ENCODE measurements at regions not wholly inside any gene's neighbourhood (a gene's known extent, or its start where the extent isn't known, plus 50 kb on each side); places are given as distances from the start of the nearest gene placed in this dataset.
A peak's percentile ranks its signal among the peaks of the same experiment; 100 is the strongest.
"Not testable (repeated sequence)": the region's sequence is repeated elsewhere in the genome, so short reads cannot be mapped to it uniquely, and the experiment has no call there.

DNA sequence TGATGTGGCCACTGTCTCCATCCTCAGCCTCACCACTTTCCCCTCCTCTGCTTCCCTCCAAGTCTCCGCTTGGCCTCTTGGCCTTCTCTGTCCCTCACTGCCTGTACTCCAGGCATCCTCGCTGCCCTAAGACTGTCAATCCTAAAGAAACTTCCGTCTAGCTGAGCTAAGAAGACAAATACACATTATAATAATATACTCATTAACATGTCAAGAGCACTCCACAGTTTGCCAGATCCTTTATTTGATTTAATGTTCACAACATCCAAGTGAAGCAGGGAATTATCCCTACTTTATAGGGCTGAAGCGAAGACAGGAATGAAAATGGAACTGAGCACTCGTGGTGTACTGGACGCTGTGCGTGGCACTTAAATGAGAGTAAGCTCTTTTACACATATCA, 72.4 kb upstream of the SLC22A23 start:
- Histone ChIP-seq H3K4ac (ENCODE audit: low read length) (no peak overlapping the region), H2BK120ac (ENCODE audit: low read depth, low read length) (no peak overlapping the region), H3K79me1 (ENCODE audit: low read depth, low read length) (no peaks in the 10 kb centered on the region), H4K8ac (ENCODE audit: low read depth, low read length) (no peak overlapping the region), H3K9me3 (replicated peaks in 1 of 2; ENCODE audit: control insufficient read depth in 2 of 2, insufficient read depth in 1 of 2, low read depth in 1 of 2, low read length in 2 of 2) (peaks cover 0 to 3% of the 10 kb centered on the region in 2 donors), H3K4me2 (ENCODE audit: insufficient read depth, low read length, poor library complexity, severe bottlenecking) (no peak overlapping the region), H3K18ac (ENCODE audit: low read length) (no peak overlapping the region), H3K36me3 (replicated peaks in 1 of 2; ENCODE audit: control insufficient read depth in 2 of 2, insufficient read depth in 2 of 2, low read length in 2 of 2) (no peaks in the 10 kb centered on the region), H2AK5ac (ENCODE audit: low read depth, low read length) (no peak overlapping the region), H3K4me1 (ENCODE audit: control insufficient read depth in 2 of 2, insufficient read depth in 1 of 2, low read depth in 1 of 2, low read length in 2 of 2) (peaks cover 2 to 15% of the 10 kb centered on the region in 2 donors), H2BK15ac (ENCODE audit: low read length) (no peak overlapping the region), H3K4me3 (ENCODE audit: low read length in 2 of 2) (no peak overlapping the region), H3K14ac (ENCODE audit: low read length) (no peak overlapping the region), H2BK5ac (ENCODE audit: low read length) (no peak overlapping the region), H3K23ac (ENCODE audit: low read depth, low read length, poor library complexity) (no peak overlapping the region), H3K27ac (replicated peaks; ENCODE audit: low read length) (no peak overlapping the region), H4K91ac (ENCODE audit: low read depth, low read length, poor library complexity) (no peak overlapping the region), H2AFZ (ENCODE audit: low read length) (no peak overlapping the region), H3K9ac (ENCODE audit: low read depth, low read length, poor library complexity) (no peak overlapping the region), H3K27me3 (ENCODE audit: control insufficient read depth in 3 of 3, insufficient read depth in 3 of 3, low read depth in 1 of 3, low read length in 3 of 3) (peaks cover 0 to 28% (median 0%) of the 10 kb centered on the region in 3 experiments), H2BK12ac (ENCODE audit: low read length) (no peak overlapping the region)
- no peak for DNase-seq (ENCODE audit: low spot score)
- WGBS, 2 donors (ENCODE audit: extremely low coverage in 2 of 2, insufficient read length in 2 of 2, insufficient replicate concordance in 1 of 2) = no CpG with 5 or more reads among the region's 7 CpGs

DNA sequence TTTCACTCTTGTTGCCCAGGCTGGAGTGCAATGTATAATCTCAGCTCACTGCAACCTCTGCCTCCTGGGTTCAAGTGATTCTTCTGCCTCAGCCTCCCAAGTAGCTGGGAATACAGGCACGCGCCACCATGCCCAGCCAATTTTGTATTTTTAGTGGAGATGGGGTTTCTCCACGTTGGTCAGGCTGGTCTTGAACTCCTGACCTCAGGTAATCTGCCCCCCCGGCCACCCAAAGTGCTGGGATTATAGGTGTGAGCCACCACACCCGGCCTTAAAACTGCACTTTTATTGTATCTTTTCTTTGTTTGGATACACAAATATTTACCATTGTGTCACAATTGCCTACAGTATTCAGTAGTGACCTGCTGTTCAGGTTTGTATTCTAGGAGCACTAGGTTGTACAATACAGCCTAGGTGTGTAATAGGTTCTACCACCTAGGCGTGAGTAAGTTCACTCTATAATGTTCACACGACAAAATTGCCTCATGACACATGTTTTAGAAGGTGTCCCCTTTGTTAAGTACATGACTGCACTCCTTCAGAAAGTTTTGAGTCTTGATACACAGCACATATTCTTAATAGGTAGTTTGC, 71.3 kb upstream of the SLC22A23 start:
- H3K79me1 ChIP-seq (ENCODE audit: low read depth, low read length); H3K4me3 ChIP-seq (ENCODE audit: low read length in 2 of 2); H3K23ac ChIP-seq (ENCODE audit: low read depth, low read length, poor library complexity); H2AFZ ChIP-seq (ENCODE audit: low read length); DNase-seq (ENCODE audit: low spot score); H3K9ac ChIP-seq (ENCODE audit: low read depth, low read length, poor library complexity); H2BK5ac ChIP-seq (ENCODE audit: low read length); H3K27ac ChIP-seq (replicated peaks; ENCODE audit: low read length); H2BK120ac ChIP-seq (ENCODE audit: low read depth, low read length); H3K18ac ChIP-seq (ENCODE audit: low read length); H4K8ac ChIP-seq (ENCODE audit: low read depth, low read length); H3K9me3 ChIP-seq (replicated peaks in 1 of 2; ENCODE audit: control insufficient read depth in 2 of 2, insufficient read depth in 1 of 2, low read depth in 1 of 2, low read length in 2 of 2); H3K36me3 ChIP-seq (replicated peaks in 1 of 2; ENCODE audit: control insufficient read depth in 2 of 2, insufficient read depth in 2 of 2, low read length in 2 of 2); H3K4me2 ChIP-seq (ENCODE audit: insufficient read depth, low read length, poor library complexity, severe bottlenecking); H3K4ac ChIP-seq (ENCODE audit: low read length); H3K14ac ChIP-seq (ENCODE audit: low read length); H2BK12ac ChIP-seq (ENCODE audit: low read length); H2AK5ac ChIP-seq (ENCODE audit: low read depth, low read length); H4K91ac ChIP-seq (ENCODE audit: low read depth, low read length, poor library complexity); H2BK15ac ChIP-seq (ENCODE audit: low read length): not testable (repeated sequence)
- H3K27me3 ChIP-seq (ENCODE audit: control insufficient read depth in 3 of 3, insufficient read depth in 3 of 3, low read depth in 1 of 3, low read length in 3 of 3) = peaks cover 0 to 18% (median 0%) of the 10 kb centered on the region in 3 experiments
- WGBS, 2 donors (ENCODE audit: extremely low coverage in 2 of 2, insufficient read length in 2 of 2, insufficient replicate concordance in 1 of 2) = no CpG with 5 or more reads among the region's 7 CpGs
- peaks cover 2 to 24% of the 10 kb centered on the region in 2 donors for H3K4me1 ChIP-seq (ENCODE audit: control insufficient read depth in 2 of 2, insufficient read depth in 1 of 2, low read depth in 1 of 2, low read length in 2 of 2)

DNA sequence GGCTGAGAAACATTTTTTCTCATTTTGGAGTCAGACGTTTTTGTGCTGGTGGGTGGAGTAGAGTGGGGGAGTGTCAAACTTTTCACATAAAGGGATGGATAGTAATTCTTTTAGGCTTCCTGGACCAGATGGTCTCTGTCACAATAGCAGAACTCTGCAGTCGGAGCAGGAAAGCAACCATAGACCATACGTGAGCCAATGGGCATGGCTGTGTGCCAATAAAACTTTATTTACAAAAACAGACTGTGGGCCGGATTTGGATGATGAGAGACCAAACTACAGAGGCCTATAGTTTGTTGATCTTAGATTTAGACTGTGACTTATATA, 70.8 kb upstream of the SLC22A23 start:
- Histone ChIP-seq H2BK15ac (ENCODE audit: low read length) (no peak overlapping the region), H2BK120ac (ENCODE audit: low read depth, low read length) (no peak overlapping the region), H3K14ac (ENCODE audit: low read length) (no peak overlapping the region), H2BK5ac (ENCODE audit: low read length) (no peak overlapping the region), H3K4me3 (ENCODE audit: low read length in 2 of 2) (no peak overlapping the region), H3K4me1 (ENCODE audit: control insufficient read depth in 2 of 2, insufficient read depth in 1 of 2, low read depth in 1 of 2, low read length in 2 of 2) (peaks cover 2 to 24% of the 10 kb centered on the region in 2 donors), H2AFZ (ENCODE audit: low read length) (no peak overlapping the region), H3K36me3 (replicated peaks in 1 of 2; ENCODE audit: control insufficient read depth in 2 of 2, insufficient read depth in 2 of 2, low read length in 2 of 2) (no peaks in the 10 kb centered on the region), H2BK12ac (ENCODE audit: low read length) (no peak overlapping the region), H4K91ac (ENCODE audit: low read depth, low read length, poor library complexity) (no peak overlapping the region), H3K4ac (ENCODE audit: low read length) (no peak overlapping the region), H3K4me2 (ENCODE audit: insufficient read depth, low read length, poor library complexity, severe bottlenecking) (no peak overlapping the region), H2AK5ac (ENCODE audit: low read depth, low read length) (no peak overlapping the region), H3K27ac (replicated peaks; ENCODE audit: low read length) (no peak overlapping the region), H3K23ac (ENCODE audit: low read depth, low read length, poor library complexity) (no peak overlapping the region), H3K9me3 (replicated peaks in 1 of 2; ENCODE audit: control insufficient read depth in 2 of 2, insufficient read depth in 1 of 2, low read depth in 1 of 2, low read length in 2 of 2) (peaks cover 0 to 1% of the 10 kb centered on the region in 2 donors), H3K79me1 (ENCODE audit: low read depth, low read length) (no peaks in the 10 kb centered on the region), H4K8ac (ENCODE audit: low read depth, low read length) (no peak overlapping the region), H3K9ac (ENCODE audit: low read depth, low read length, poor library complexity) (no peak overlapping the region), H3K27me3 (ENCODE audit: control insufficient read depth in 3 of 3, insufficient read depth in 3 of 3, low read depth in 1 of 3, low read length in 3 of 3) (peaks cover 0 to 14% (median 0%) of the 10 kb centered on the region in 3 experiments), H3K18ac (ENCODE audit: low read length) (no peak overlapping the region)
- DNase-seq (ENCODE audit: low spot score) = no peak
- WGBS, 2 donors (ENCODE audit: extremely low coverage in 2 of 2, insufficient read length in 2 of 2, insufficient replicate concordance in 1 of 2) = no CpG with 5 or more reads among the region's 4 CpGs

DNA sequence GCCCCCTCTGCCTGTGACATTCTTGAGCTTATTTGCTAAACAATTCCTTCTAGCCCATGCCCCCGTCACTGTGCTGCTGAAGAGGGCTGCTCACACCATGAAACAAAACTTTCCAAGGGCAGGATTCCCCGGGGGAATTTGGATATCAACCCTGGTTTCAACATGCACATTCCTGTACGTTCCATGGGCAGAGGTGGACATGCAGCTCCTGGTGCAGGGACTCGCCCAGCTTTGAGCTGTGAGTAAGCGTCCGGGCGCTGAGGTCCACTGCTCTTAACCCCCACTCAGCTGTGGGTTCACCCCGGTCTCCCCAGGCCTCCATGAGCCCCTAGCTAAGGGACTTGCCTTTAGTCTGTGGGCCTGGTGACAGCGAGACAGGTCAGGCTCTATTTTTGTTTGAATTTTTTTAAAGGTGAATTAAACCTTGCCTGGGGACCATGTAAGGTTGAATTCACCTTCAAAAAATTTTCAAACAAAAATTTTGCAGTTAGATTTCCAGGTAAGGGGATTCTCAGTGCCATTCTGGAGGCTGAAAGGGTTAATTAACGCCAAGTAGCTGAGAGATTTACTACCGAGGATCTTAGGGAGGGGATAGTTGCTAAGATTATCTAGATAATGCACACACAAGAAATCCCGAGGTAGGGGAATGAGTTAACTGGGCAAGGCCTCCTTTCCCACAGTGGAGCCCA, 70.3 kb upstream of the SLC22A23 start:
- peaks cover 0 to 11% (median 0%) of the 10 kb centered on the region in 3 experiments for H3K27me3 ChIP-seq (ENCODE audit: control insufficient read depth in 3 of 3, insufficient read depth in 3 of 3, low read depth in 1 of 3, low read length in 3 of 3)
- H3K4me2 ChIP-seq (ENCODE audit: insufficient read depth, low read length, poor library complexity, severe bottlenecking) = no peak overlapping the region
- H3K4me3 ChIP-seq (ENCODE audit: low read length in 2 of 2) = no peak overlapping the region
- H3K9me3 ChIP-seq (replicated peaks in 1 of 2; ENCODE audit: control insufficient read depth in 2 of 2, insufficient read depth in 1 of 2, low read depth in 1 of 2, low read length in 2 of 2) = no peaks in the 10 kb centered on the region
- no peak overlapping the region for H2BK120ac ChIP-seq (ENCODE audit: low read depth, low read length)
- H3K27ac ChIP-seq (replicated peaks; ENCODE audit: low read length) = no peak overlapping the region
- no peak overlapping the region for H2AK5ac ChIP-seq (ENCODE audit: low read depth, low read length)
- peaks cover 2 to 24% of the 10 kb centered on the region in 2 donors for H3K4me1 ChIP-seq (ENCODE audit: control insufficient read depth in 2 of 2, insufficient read depth in 1 of 2, low read depth in 1 of 2, low read length in 2 of 2)
- no peak overlapping the region for H2BK15ac ChIP-seq (ENCODE audit: low read length)
- no peaks in the 10 kb centered on the region for H3K36me3 ChIP-seq (replicated peaks in 1 of 2; ENCODE audit: control insufficient read depth in 2 of 2, insufficient read depth in 2 of 2, low read length in 2 of 2)
- H2AFZ ChIP-seq (ENCODE audit: low read length) = no peak overlapping the region
- no peak overlapping the region for H3K23ac ChIP-seq (ENCODE audit: low read depth, low read length, poor library complexity)
- H4K91ac ChIP-seq (ENCODE audit: low read depth, low read length, poor library complexity) = no peak overlapping the region
- no peak overlapping the region for H3K14ac ChIP-seq (ENCODE audit: low read length)
- H3K4ac ChIP-seq (ENCODE audit: low read length) = no peak overlapping the region
- no peak overlapping the region for H2BK5ac ChIP-seq (ENCODE audit: low read length)
- no CpG with 5 or more reads among the region's 12 CpGs for WGBS, 2 donors (ENCODE audit: extremely low coverage in 2 of 2, insufficient read length in 2 of 2, insufficient replicate concordance in 1 of 2)
- H2BK12ac ChIP-seq (ENCODE audit: low read length) = peak overlapping the region; percentile 3
- peak overlapping the region; percentile 85 for H3K18ac ChIP-seq (ENCODE audit: low read length)
- no peak overlapping the region for H4K8ac ChIP-seq (ENCODE audit: low read depth, low read length)
- no peak for DNase-seq (ENCODE audit: low spot score)
- no peaks in the 10 kb centered on the region for H3K79me1 ChIP-seq (ENCODE audit: low read depth, low read length)
- H3K9ac ChIP-seq (ENCODE audit: low read depth, low read length, poor library complexity) = no peak overlapping the region

Measured in neuronal stem cell (in vitro differentiated cells).